Lung (tissue), 11 donors: ENCODE measurements at regions not wholly inside any gene's neighbourhood (a gene's known extent, or its start where the extent isn't known, plus 50 kb on each side); places are given as distances from the start of the nearest gene placed in this dataset.

ENCODE experiments used
- ATAC-seq: fragments of 200-7000 bp; cut with Tn5 transposase; one replicate; pipeline ENCODE4 v1.9.1; 2020; ENCODE audit warnings: moderate number of reproducible peaks; ENCODE audit not compliant: insufficient read depth, low FRiP score
- DNase-seq, 3 donors: peaks; one replicate each; pipeline ENCODE4 v3.0.0-alpha.2; 2013 to 2017
- H3K27ac ChIP-seq, 2 donors: one replicate each; pipeline ENCODE4 v1.5.1; 2013; ENCODE audit warnings: mild to moderate bottlenecking in 2 of 2, moderate library complexity in 2 of 2, control low read depth in 1 of 2, inconsistent platforms in 1 of 2, low read depth in 1 of 2, low read length in 1 of 2
- H3K27me3 ChIP-seq, 3 donors: one replicate each; pipeline ENCODE4 v1.5.1; 2013; ENCODE audit warnings: low read length in 2 of 3; ENCODE audit not compliant: control insufficient read depth in 3 of 3, insufficient read depth in 3 of 3
- H3K36me3 ChIP-seq, 4 donors: one replicate each; pipeline ENCODE4 v1.5.1; 2013; ENCODE audit warnings: low read length in 4 of 4, mild to moderate bottlenecking in 1 of 4, moderate library complexity in 1 of 4; ENCODE audit not compliant: control insufficient read depth in 4 of 4, insufficient read depth in 4 of 4
- H3K4me1 ChIP-seq, 5 donors: one replicate each; pipeline ENCODE4 v1.5.1; 2013; ENCODE audit warnings: low read length in 5 of 5, mild to moderate bottlenecking in 2 of 5, moderate library complexity in 1 of 5; ENCODE audit not compliant: control insufficient read depth in 5 of 5, insufficient read depth in 5 of 5
- H3K4me3 ChIP-seq: one replicate; pipeline ENCODE4 v1.5.1; 2013; ENCODE audit warnings: mild to moderate bottlenecking, control low read depth, moderate library complexity
- H3K9ac ChIP-seq, 2 donors: one replicate each; pipeline ENCODE4 v1.5.1; 2013; ENCODE audit warnings: low read length in 2 of 2, control low read depth in 1 of 2; ENCODE audit not compliant: insufficient read depth in 1 of 2
- H3K9me3 ChIP-seq, 4 donors: one replicate each; pipeline ENCODE4 v1.5.1; 2013; ENCODE audit warnings: low read length in 3 of 4, mild to moderate bottlenecking in 1 of 4, moderate library complexity in 1 of 4; ENCODE audit not compliant: control insufficient read depth in 4 of 4, insufficient read depth in 3 of 4
- CTCF ChIP-seq: IDR thresholded peaks from 2 replicates; pipeline ENCODE4 v1.5.1; 2012; ENCODE audit warnings: mild to moderate bottlenecking; ENCODE audit errors: control extremely low read depth, extremely low read depth
- WGBS, 2 donors: extraction: QIAGEN DNeasy Blood & Tissue Kit; methylation state at CpG; one replicate each; pipeline ENCODE4 v1.1.7; 2013; 5-methylcytosine and 5-hydroxymethylcytosine counted together
- donor health status: control.
- donor health status: control.
- donor health status: Bipolar disorder and iron deficiency.
- donor health status: healthy.
- donor health status: DM: yes; HTN: yes; CAD: no.

- no peak overlapping the region for H3K27ac ChIP-seq
- peaks cover 0 to 4% (median 0%) of the 10 kb centered on the region in 4 donors for H3K9me3 ChIP-seq
- no peak overlapping the region for H3K9ac ChIP-seq
- no peaks in the 10 kb centered on the region for H3K27me3 ChIP-seq
- H3K36me3 ChIP-seq: no peaks in the 10 kb centered on the region
- no peak for ATAC-seq
- H3K4me1 ChIP-seq: peaks cover 0 to 25% (median 0%) of the 10 kb centered on the region in 5 donors
- WGBS, 2 donors: 19% methylated on average over 1 of the region's 1 CpG
- H3K4me3 ChIP-seq: no peak overlapping the region
- no peak for TF ChIP-seq CTCF
- DNase-seq: peak in 1 of 3 donors; percentile 73
Measured at GRCh38 chr17:68812876-68813584, 142.2 kb downstream of the ABCA8 start.

GRCh38 chr17:68809148-68809547, 146.0 kb downstream of the ABCA8 start:
- ATAC-seq: no peak
- no peak for TF ChIP-seq CTCF
- no peak overlapping the region for H3K9ac ChIP-seq
- H3K27me3 ChIP-seq: no peaks in the 10 kb centered on the region
- H3K36me3 ChIP-seq: no peaks in the 10 kb centered on the region
- no peak for DNase-seq
- peaks cover 0 to 4% (median 0%) of the 10 kb centered on the region in 4 donors for H3K9me3 ChIP-seq
- H3K4me1 ChIP-seq: peaks cover 0 to 30% (median 0%) of the 10 kb centered on the region in 5 donors
- H3K27ac ChIP-seq: no peak overlapping the region
- WGBS, 2 donors: 89 to 91% methylated on average over 2 of the region's 2 CpGs
- no peak overlapping the region for H3K4me3 ChIP-seq

- TF ChIP-seq CTCF: no peak
- Histone ChIP-seq H3K9ac (no peak overlapping the region), H3K4me3 (no peak overlapping the region), H3K27ac (no peak overlapping the region), H3K27me3 (no peaks in the 10 kb centered on the region), H3K36me3 (no peaks in the 10 kb centered on the region), H3K4me1 (peaks cover 0 to 22% (median 0%) of the 10 kb centered on the region in 5 donors), H3K9me3 (peaks cover 0 to 4% (median 0%) of the 10 kb centered on the region in 4 donors)
- 74 to 90% methylated on average over 2 of the region's 2 CpGs for WGBS, 2 donors
- ATAC-seq (no peak), DNase-seq (peak in 2 of 3 donors; percentile 58 to 81)
Measured at GRCh38 chr17:68807998-68808772, 147.0 kb downstream of the ABCA8 start.
